HL-60 (cell line): ENCODE measurements at regions not wholly inside any gene's neighbourhood (a gene's known extent, or its start where the extent isn't known, plus 50 kb on each side); places are given as distances from the start of the nearest gene placed in this dataset.

Experiments used
- GABPA ChIP-seq: IDR thresholded peaks from 2 replicates; pipeline ENCODE4 v1.6.1; 2012; ENCODE audit warnings: low read depth
- POLR2AphosphoS5 ChIP-seq: IDR thresholded peaks from 2 replicates; pipeline ENCODE4 v1.6.1; 2012; ENCODE audit warnings: low read depth
- SPI1 ChIP-seq: IDR thresholded peaks from 2 replicates; pipeline ENCODE4 v1.6.1; 2012; ENCODE audit warnings: low read depth, mild to moderate bottlenecking, borderline replicate concordance
- TF ChIP-seq, protein P1 (sequence below): IDR thresholded peaks from one replicate; pipeline ENCODE4 v1.5.1; 2011; ENCODE audit warnings: low read length, control low read depth, inconsistent platforms; ENCODE audit not compliant: insufficient read depth
- TF ChIP-seq, protein P2 (sequence below): IDR thresholded peaks from 2 replicates; pipeline ENCODE4 v1.6.1; 2012; ENCODE audit warnings: low read depth; ENCODE audit not compliant: insufficient replicate concordance

DNA sequence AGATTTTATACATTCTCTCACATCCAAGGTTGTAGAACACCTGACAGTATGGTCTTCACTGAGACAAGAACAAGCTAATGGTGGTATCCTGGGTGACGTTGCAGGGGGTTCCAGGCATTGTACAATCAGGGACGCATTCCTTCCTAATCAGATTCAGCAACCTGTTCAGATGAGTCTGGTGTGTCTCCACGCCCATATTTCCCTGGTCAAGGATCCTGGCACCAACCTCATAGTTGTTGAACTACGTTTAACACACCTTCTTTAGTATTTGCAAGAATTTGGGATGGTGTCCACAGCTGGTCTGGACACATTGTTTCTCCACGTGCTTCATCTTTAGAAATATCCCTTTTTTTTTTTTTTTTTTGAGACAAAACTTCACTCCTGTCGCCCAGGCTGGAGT, 161.0 kb upstream of the CDYL start:
- TF ChIP-seq, protein P1, sequence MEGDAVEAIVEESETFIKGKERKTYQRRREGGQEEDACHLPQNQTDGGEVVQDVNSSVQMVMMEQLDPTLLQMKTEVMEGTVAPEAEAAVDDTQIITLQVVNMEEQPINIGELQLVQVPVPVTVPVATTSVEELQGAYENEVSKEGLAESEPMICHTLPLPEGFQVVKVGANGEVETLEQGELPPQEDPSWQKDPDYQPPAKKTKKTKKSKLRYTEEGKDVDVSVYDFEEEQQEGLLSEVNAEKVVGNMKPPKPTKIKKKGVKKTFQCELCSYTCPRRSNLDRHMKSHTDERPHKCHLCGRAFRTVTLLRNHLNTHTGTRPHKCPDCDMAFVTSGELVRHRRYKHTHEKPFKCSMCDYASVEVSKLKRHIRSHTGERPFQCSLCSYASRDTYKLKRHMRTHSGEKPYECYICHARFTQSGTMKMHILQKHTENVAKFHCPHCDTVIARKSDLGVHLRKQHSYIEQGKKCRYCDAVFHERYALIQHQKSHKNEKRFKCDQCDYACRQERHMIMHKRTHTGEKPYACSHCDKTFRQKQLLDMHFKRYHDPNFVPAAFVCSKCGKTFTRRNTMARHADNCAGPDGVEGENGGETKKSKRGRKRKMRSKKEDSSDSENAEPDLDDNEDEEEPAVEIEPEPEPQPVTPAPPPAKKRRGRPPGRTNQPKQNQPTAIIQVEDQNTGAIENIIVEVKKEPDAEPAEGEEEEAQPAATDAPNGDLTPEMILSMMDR: no peak
- TF ChIP-seq POLR2AphosphoS5 (no peak), GABPA (no peak), SPI1 (no peak)
- TF ChIP-seq, protein P2, sequence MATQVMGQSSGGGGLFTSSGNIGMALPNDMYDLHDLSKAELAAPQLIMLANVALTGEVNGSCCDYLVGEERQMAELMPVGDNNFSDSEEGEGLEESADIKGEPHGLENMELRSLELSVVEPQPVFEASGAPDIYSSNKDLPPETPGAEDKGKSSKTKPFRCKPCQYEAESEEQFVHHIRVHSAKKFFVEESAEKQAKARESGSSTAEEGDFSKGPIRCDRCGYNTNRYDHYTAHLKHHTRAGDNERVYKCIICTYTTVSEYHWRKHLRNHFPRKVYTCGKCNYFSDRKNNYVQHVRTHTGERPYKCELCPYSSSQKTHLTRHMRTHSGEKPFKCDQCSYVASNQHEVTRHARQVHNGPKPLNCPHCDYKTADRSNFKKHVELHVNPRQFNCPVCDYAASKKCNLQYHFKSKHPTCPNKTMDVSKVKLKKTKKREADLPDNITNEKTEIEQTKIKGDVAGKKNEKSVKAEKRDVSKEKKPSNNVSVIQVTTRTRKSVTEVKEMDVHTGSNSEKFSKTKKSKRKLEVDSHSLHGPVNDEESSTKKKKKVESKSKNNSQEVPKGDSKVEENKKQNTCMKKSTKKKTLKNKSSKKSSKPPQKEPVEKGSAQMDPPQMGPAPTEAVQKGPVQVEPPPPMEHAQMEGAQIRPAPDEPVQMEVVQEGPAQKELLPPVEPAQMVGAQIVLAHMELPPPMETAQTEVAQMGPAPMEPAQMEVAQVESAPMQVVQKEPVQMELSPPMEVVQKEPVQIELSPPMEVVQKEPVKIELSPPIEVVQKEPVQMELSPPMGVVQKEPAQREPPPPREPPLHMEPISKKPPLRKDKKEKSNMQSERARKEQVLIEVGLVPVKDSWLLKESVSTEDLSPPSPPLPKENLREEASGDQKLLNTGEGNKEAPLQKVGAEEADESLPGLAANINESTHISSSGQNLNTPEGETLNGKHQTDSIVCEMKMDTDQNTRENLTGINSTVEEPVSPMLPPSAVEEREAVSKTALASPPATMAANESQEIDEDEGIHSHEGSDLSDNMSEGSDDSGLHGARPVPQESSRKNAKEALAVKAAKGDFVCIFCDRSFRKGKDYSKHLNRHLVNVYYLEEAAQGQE: no peak
